ENCODE measurements at regions not wholly inside any gene's neighbourhood (a gene's known extent, or its start where the extent isn't known, plus 50 kb on each side); places are given as distances from the start of the nearest gene placed in this dataset.

DNA sequence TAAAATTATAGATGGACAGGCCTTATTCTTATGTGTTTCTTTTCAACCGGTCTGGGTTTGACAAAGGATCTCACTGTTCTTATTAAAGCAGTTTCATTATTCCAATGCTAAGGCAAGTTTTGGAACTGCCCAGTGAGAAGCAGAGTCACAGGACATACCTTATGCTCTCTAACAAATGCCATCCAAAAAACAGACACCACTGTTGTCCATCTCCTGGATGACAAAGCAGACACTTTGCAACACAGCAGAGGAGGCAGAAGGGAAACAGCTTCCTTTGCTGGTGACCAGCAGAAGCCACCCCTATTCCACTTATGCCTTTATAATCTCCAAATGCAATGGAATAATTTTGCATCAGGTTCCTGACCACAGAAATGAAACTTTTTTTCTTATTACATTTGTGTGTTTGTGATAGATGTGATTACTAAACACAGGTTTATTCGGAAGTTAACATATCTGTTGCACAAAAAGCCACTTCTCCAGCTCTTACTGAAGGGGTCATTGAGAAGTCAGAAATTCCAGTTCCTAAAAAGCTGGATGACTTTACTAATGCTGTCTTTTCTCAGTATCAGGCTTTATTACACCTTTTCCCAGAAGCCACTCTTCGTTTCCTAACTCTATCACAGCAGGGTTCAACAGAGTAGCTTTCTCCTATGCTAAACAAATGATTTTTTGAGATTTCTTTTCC lies 115.6 kb downstream of the BTG1 start:
- no peak for DNase-seq (ENCODE audit: extremely low spot score in 2 of 2)
- H3K4me3 ChIP-seq: no peak overlapping the region
- H3K4me1 ChIP-seq: peaks cover 46% of the 10 kb centered on the region
- TF ChIP-seq CTCF (IDR thresholded peaks at IDR 0.05): no peak
- TF ChIP-seq POLR2AphosphoS5 (IDR thresholded peaks at IDR 0.05; ENCODE audit: insufficient read depth in 1 of 2, low read depth in 1 of 2): no peak
- no peak for TF ChIP-seq POLR2A (IDR thresholded peaks at IDR 0.05)
- H3K9me3 ChIP-seq: no peaks in the 10 kb centered on the region
- H3K27me3 ChIP-seq: no peaks in the 10 kb centered on the region
- intact Hi-C loops (cut with DNase I): no loop called here
- no peaks in the 10 kb centered on the region for H3K36me3 ChIP-seq
- peak overlapping the region; percentile 67 for H3K27ac ChIP-seq

GRCh38 chr12:92029136-92029535 lies 116.5 kb downstream of the BTG1 start:
- H3K27me3 ChIP-seq: no peaks in the 10 kb centered on the region
- H3K36me3 ChIP-seq: no peaks in the 10 kb centered on the region
- peaks cover 37% of the 10 kb centered on the region for H3K4me1 ChIP-seq
- H3K4me3 ChIP-seq: no peak overlapping the region
- H3K9me3 ChIP-seq: no peaks in the 10 kb centered on the region
- intact Hi-C loops (cut with DNase I): no loop called here
- no peak for DNase-seq (ENCODE audit: extremely low spot score in 2 of 2)
- no peak for TF ChIP-seq POLR2A (IDR thresholded peaks at IDR 0.05)
- TF ChIP-seq POLR2AphosphoS5 (IDR thresholded peaks at IDR 0.05; ENCODE audit: insufficient read depth in 1 of 2, low read depth in 1 of 2): no peak
- TF ChIP-seq CTCF (IDR thresholded peaks at IDR 0.05): no peak
- peak overlapping the region; percentile 24 for H3K27ac ChIP-seq

- intact Hi-C loops (cut with DNase I): no loop called here
- Histone ChIP-seq H3K36me3 (no peaks in the 10 kb centered on the region), H3K4me1 (peaks cover 30% of the 10 kb centered on the region), H3K27ac (peak overlapping the region; percentile 24), H3K9me3 (no peaks in the 10 kb centered on the region), H3K27me3 (no peaks in the 10 kb centered on the region), H3K4me3 (no peak overlapping the region)
- TF ChIP-seq POLR2AphosphoS5 (IDR thresholded peaks at IDR 0.05; ENCODE audit: insufficient read depth in 1 of 2, low read depth in 1 of 2) (no peak), POLR2A (IDR thresholded peaks at IDR 0.05) (no peak), CTCF (IDR thresholded peaks at IDR 0.05) (no peak)
- no peak for DNase-seq (ENCODE audit: extremely low spot score in 2 of 2)
These were observed 117.3 kb downstream of the BTG1 start for GRCh38 chr12:92028441-92028709.

GRCh38 chr12:92027701-92028440 lies 117.8 kb downstream of the BTG1 start:
- no peaks in the 10 kb centered on the region for H3K27me3 ChIP-seq
- DNase-seq (ENCODE audit: extremely low spot score in 2 of 2): no peak
- intact Hi-C loops (cut with DNase I): no loop called here
- H3K9me3 ChIP-seq: no peaks in the 10 kb centered on the region
- no peak for TF ChIP-seq POLR2A (IDR thresholded peaks at IDR 0.05)
- no peak for TF ChIP-seq POLR2AphosphoS5 (IDR thresholded peaks at IDR 0.05; ENCODE audit: insufficient read depth in 1 of 2, low read depth in 1 of 2)
- no peak for TF ChIP-seq CTCF (IDR thresholded peaks at IDR 0.05)
- no peaks in the 10 kb centered on the region for H3K36me3 ChIP-seq
- peak overlapping the region; percentile 24 for H3K27ac ChIP-seq
- H3K4me1 ChIP-seq: peaks cover 30% of the 10 kb centered on the region
- no peak overlapping the region for H3K4me3 ChIP-seq

DNA sequence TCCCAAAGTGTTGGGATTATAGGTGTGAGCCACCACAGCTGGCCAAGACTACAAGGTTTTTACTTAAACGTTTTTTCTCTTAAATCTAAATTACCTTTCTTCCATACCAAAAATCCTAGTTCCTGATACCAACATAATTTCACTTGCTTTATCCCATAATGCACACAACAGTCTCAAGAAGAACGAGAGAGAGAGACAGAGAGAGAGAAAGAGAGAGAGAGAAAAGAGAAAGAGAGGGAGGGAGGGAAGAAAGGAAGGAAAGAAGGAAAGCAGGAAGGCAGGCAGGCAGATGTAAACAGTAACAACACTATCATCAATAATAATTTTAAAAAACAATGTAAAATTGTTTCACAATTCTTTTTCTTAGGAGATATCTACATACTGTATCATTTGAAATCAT lies 118.4 kb downstream of the BTG1 start:
- no peak for DNase-seq (ENCODE audit: extremely low spot score in 2 of 2)
- no peak overlapping the region for H3K4me3 ChIP-seq
- no peak overlapping the region for H3K27ac ChIP-seq
- no peaks in the 10 kb centered on the region for H3K27me3 ChIP-seq
- H3K36me3 ChIP-seq: no peaks in the 10 kb centered on the region
- intact Hi-C loops (cut with DNase I): no loop called here
- peaks cover 30% of the 10 kb centered on the region for H3K4me1 ChIP-seq
- H3K9me3 ChIP-seq: no peaks in the 10 kb centered on the region
- TF ChIP-seq POLR2AphosphoS5 (IDR thresholded peaks at IDR 0.05; ENCODE audit: insufficient read depth in 1 of 2, low read depth in 1 of 2): no peak
- no peak for TF ChIP-seq CTCF (IDR thresholded peaks at IDR 0.05)
- no peak for TF ChIP-seq POLR2A (IDR thresholded peaks at IDR 0.05)
